Choroid plexus epithelial cell (primary cell): ENCODE measurements at regions not wholly inside any gene's neighbourhood (a gene's known extent, or its start where the extent isn't known, plus 50 kb on each side); places are given as distances from the start of the nearest gene placed in this dataset.

Experiments used
- DNase-seq: peaks from one replicate; pipeline ENCODE4 v3.0.0-alpha.2; 2010; ENCODE audit warnings: low read depth
- H3K4me3 ChIP-seq: 2 replicates; pipeline ENCODE4 v1.5.1; 2011; ENCODE audit warnings: low read depth, mild to moderate bottlenecking, control low read depth, low read length, moderate library complexity
- CTCF ChIP-seq: conservative IDR thresholded peaks from 2 replicates; pipeline ENCODE4 v1.5.1; 2011; ENCODE audit warnings: low read depth, mild to moderate bottlenecking, control low read depth, inconsistent platforms, low read length, moderate library complexity

GRCh38 chr6:168181876-168182275, 102.9 kb upstream of the FRMD1 start:
- no peak for DNase-seq
- TF ChIP-seq CTCF = no peak
- no peak overlapping the region for H3K4me3 ChIP-seq

GRCh38 chr6:168181316-168181715, 102.3 kb upstream of the FRMD1 start:
- H3K4me3 ChIP-seq = no peak overlapping the region
- no peak for DNase-seq
- TF ChIP-seq CTCF = no peak

- DNase-seq = no peak
Observed at GRCh38 chr6:168180548-168181011, 101.6 kb upstream of the FRMD1 start.

GRCh38 chr6:168179702-168180382, 100.8 kb upstream of the FRMD1 start:
- TF ChIP-seq CTCF = no peak
- no peak for DNase-seq
- H3K4me3 ChIP-seq = no peak overlapping the region

More at GRCh38 chr6:168180548-168181011, 101.6 kb upstream of the FRMD1 start:
- no peak overlapping the region for H3K4me3 ChIP-seq
- TF ChIP-seq CTCF = no peak

- no peak for DNase-seq
- no peak for TF ChIP-seq CTCF
- H3K4me3 ChIP-seq = no peak overlapping the region
Observed at GRCh38 chr6:168179133-168179532, 100.1 kb upstream of the FRMD1 start.

- H3K4me3 ChIP-seq = no peak overlapping the region
- DNase-seq = no peak
- TF ChIP-seq CTCF = no peak
Observed at GRCh38 chr6:168177103-168177891, 98.3 kb upstream of the FRMD1 start.
